HEK293 (cell line): ENCODE measurements at regions not wholly inside any gene's neighbourhood (a gene's known extent, or its start where the extent isn't known, plus 50 kb on each side); places are given as distances from the start of the nearest gene placed in this dataset.

Experiments
- CTCF ChIA-PET: fragments of 350-600 bp; formaldehyde crosslinking; extraction: SDS; loops from one replicate; lab custom pipeline; 2021; ENCODE audit warnings: antibody characterized with exemption; lab: Yijun Ruan, JAX
- POLR2A ChIA-PET: fragments of 300-600 bp; formaldehyde crosslinking; extraction: SDS; loops from one replicate; lab custom pipeline; 2020; ENCODE audit warnings: antibody characterized with exemption, inconsistent platforms; lab: Yijun Ruan, JAX
- H3K27ac ChIP-seq: fragments of 200-500 bp; sonication (Bioruptor generic); 2 replicates; pipeline ENCODE4 v1.5.1; 2014; ENCODE audit warnings: low read depth, low read length, control low read depth, inconsistent platforms; ENCODE audit errors: extremely low read depth
- H3K36me3 ChIP-seq, 2 experiments: fragments of 200-500 bp in 1 of 2; sonication (Bioruptor generic) in 1 of 2; 1 replicate in 1 of 2; 2 replicates in 1 of 2; pipeline ENCODE4 v1.5.1; 2014 to 2017; ENCODE audit warnings: inconsistent platforms in 2 of 2, low read length in 2 of 2; ENCODE audit not compliant: control insufficient read depth in 2 of 2, insufficient read depth in 1 of 2
- H3K4me1 ChIP-seq: fragments of 200-500 bp; sonication (Bioruptor generic); 2 replicates; pipeline ENCODE4 v1.5.1; 2014; ENCODE audit warnings: mild to moderate bottlenecking, low read length, inconsistent platforms; ENCODE audit not compliant: control insufficient read depth, insufficient read depth
- H3K4me3 ChIP-seq: 2 replicates; pipeline ENCODE4 v1.5.1; 2011; ENCODE audit warnings: low read depth, mild to moderate bottlenecking, control low read depth, low read length, moderate library complexity
- H3K9me3 ChIP-seq: fragments of 200-500 bp; sonication (Bioruptor generic); 2 replicates; pipeline ENCODE4 v1.5.1; 2014; ENCODE audit warnings: low read depth, low read length, inconsistent platforms; ENCODE audit not compliant: control insufficient read depth, insufficient read depth
- BCL11B ChIP-seq: fragments of 450-650 bp; formaldehyde crosslinking; IDR thresholded peaks from 2 replicates; pipeline ENCODE4 v1.5.1; 2016; ENCODE audit warnings: low read depth, missing biosample characterization, missing genetic modification characterization
- GFI1B ChIP-seq: fragments of 450-650 bp; formaldehyde crosslinking; IDR thresholded peaks from 2 replicates; pipeline ENCODE4 v1.5.1; 2016; ENCODE audit warnings: missing biosample characterization, missing genetic modification characterization
- GLI4 ChIP-seq: fragments of 450-650 bp; formaldehyde crosslinking; IDR thresholded peaks from 2 replicates; pipeline ENCODE4 v1.5.1; 2016; ENCODE audit warnings: missing biosample characterization, missing genetic modification characterization
- HOXD13 ChIP-seq: sonication (generic); formaldehyde crosslinking; IDR thresholded peaks from 2 replicates; pipeline ENCODE4 v1.8.0; 2022; ENCODE audit warnings: missing genetic modification reagents, borderline replicate concordance
- ZBTB21 ChIP-seq: fragments of 450-650 bp; formaldehyde crosslinking; IDR thresholded peaks from 2 replicates; pipeline ENCODE4 v1.5.1; 2017; ENCODE audit warnings: missing biosample characterization, missing genetic modification characterization
- ZFP69B ChIP-seq: fragments of 450-650 bp; formaldehyde crosslinking; IDR thresholded peaks from 2 replicates; pipeline ENCODE4 v1.5.1; 2016; ENCODE audit warnings: missing biosample characterization, missing genetic modification characterization
- ZNF121 ChIP-seq: fragments of 450-650 bp; formaldehyde crosslinking; IDR thresholded peaks from 2 replicates; pipeline ENCODE4 v1.5.1; 2016; ENCODE audit warnings: missing biosample characterization, missing genetic modification characterization
- ZNF132 ChIP-seq: fragments of 450-650 bp; formaldehyde crosslinking; IDR thresholded peaks from 2 replicates; pipeline ENCODE4 v1.5.1; 2017; ENCODE audit warnings: missing biosample characterization, missing genetic modification characterization, borderline replicate concordance
- ZNF175 ChIP-seq: fragments of 450-650 bp; formaldehyde crosslinking; IDR thresholded peaks from 2 replicates; pipeline ENCODE4 v1.5.1; 2016; ENCODE audit warnings: missing biosample characterization, missing genetic modification characterization
- ZNF184 ChIP-seq: fragments of 450-650 bp; IDR thresholded peaks from 2 replicates; pipeline ENCODE4 v1.5.1; 2018; ENCODE audit warnings: missing biosample characterization, mild to moderate bottlenecking, missing genetic modification characterization
- ZNF19 ChIP-seq: fragments of 450-650 bp; formaldehyde crosslinking; IDR thresholded peaks from 2 replicates; pipeline ENCODE4; 2016; ENCODE audit warnings: missing biosample characterization, missing genetic modification characterization, low read depth
- ZNF341 ChIP-seq: fragments of 450-650 bp; formaldehyde crosslinking; IDR thresholded peaks from 2 replicates; pipeline ENCODE4; 2016; ENCODE audit warnings: low read depth, missing biosample characterization, missing genetic modification characterization
- ZNF37A ChIP-seq: fragments of 450-650 bp; IDR thresholded peaks from 2 replicates; pipeline ENCODE4 v1.5.1; 2018; ENCODE audit warnings: missing biosample characterization, missing genetic modification characterization
- ZNF404 ChIP-seq: fragments of 450-650 bp; formaldehyde crosslinking; IDR thresholded peaks from 2 replicates; pipeline ENCODE4 v1.5.1; 2017; ENCODE audit warnings: missing biosample characterization, missing genetic modification characterization
- ZNF416 ChIP-seq: fragments of 450-650 bp; formaldehyde crosslinking; IDR thresholded peaks from 2 replicates; pipeline ENCODE4 v1.5.1; 2016; ENCODE audit warnings: missing biosample characterization, missing genetic modification characterization
- ZNF549 ChIP-seq: fragments of 450-650 bp; IDR thresholded peaks from 2 replicates; pipeline ENCODE4 v1.5.1; 2018; ENCODE audit warnings: missing biosample characterization, missing genetic modification characterization, mild to moderate bottlenecking, inconsistent platforms, moderate library complexity
- ZNF571 ChIP-seq: fragments of 450-650 bp; formaldehyde crosslinking; IDR thresholded peaks from 2 replicates; pipeline ENCODE4 v1.5.0; 2017; ENCODE audit warnings: missing biosample characterization, missing genetic modification characterization
- ZNF623 ChIP-seq: fragments of 450-650 bp; formaldehyde crosslinking; IDR thresholded peaks from 2 replicates; pipeline ENCODE4 v1.5.1; 2016; ENCODE audit warnings: missing biosample characterization, missing genetic modification characterization
- ZNF701 ChIP-seq: fragments of 450-650 bp; formaldehyde crosslinking; IDR thresholded peaks from 2 replicates; pipeline ENCODE4 v1.5.1; 2016; ENCODE audit warnings: missing biosample characterization, missing genetic modification characterization
- ZSCAN16 ChIP-seq: fragments of 450-650 bp; formaldehyde crosslinking; IDR thresholded peaks from 2 replicates; pipeline ENCODE4 v1.5.1; 2016; ENCODE audit warnings: missing biosample characterization, missing genetic modification characterization
- TF ChIP-seq, protein P1 (sequence below): fragments of 450-650 bp; formaldehyde crosslinking; optimal IDR thresholded peaks from 2 replicates; pipeline ENCODE3; 2016; ENCODE audit warnings: missing biosample characterization, mild to moderate bottlenecking, missing genetic modification characterization
- TF ChIP-seq, protein P2 (sequence below): fragments of 450-650 bp; formaldehyde crosslinking; IDR thresholded peaks from 2 replicates; pipeline ENCODE4 v1.5.1; 2016; ENCODE audit warnings: missing biosample characterization, missing genetic modification characterization
- TF ChIP-seq, protein P3 (sequence below): fragments of 450-650 bp; formaldehyde crosslinking; IDR thresholded peaks from 2 replicates; pipeline ENCODE4 v1.5.1; 2016; ENCODE audit warnings: missing biosample characterization, missing genetic modification characterization, low read depth
- TF ChIP-seq, protein P4 (sequence below): fragments of 450-650 bp; formaldehyde crosslinking; IDR thresholded peaks from 2 replicates; pipeline ENCODE4 v1.5.1; 2017; ENCODE audit warnings: missing biosample characterization, mild to moderate bottlenecking, missing genetic modification characterization, moderate library complexity
- TF ChIP-seq, protein P5 (sequence below): fragments of 450-650 bp; formaldehyde crosslinking; IDR thresholded peaks from 2 replicates; pipeline ENCODE4 v1.5.1; 2016; ENCODE audit warnings: missing biosample characterization, missing genetic modification characterization, borderline replicate concordance
- TF ChIP-seq, protein P6 (sequence below): fragments of 450-650 bp; formaldehyde crosslinking; IDR thresholded peaks from 2 replicates; pipeline ENCODE4 v1.5.1; 2016; ENCODE audit warnings: missing biosample characterization, missing genetic modification characterization

DNA sequence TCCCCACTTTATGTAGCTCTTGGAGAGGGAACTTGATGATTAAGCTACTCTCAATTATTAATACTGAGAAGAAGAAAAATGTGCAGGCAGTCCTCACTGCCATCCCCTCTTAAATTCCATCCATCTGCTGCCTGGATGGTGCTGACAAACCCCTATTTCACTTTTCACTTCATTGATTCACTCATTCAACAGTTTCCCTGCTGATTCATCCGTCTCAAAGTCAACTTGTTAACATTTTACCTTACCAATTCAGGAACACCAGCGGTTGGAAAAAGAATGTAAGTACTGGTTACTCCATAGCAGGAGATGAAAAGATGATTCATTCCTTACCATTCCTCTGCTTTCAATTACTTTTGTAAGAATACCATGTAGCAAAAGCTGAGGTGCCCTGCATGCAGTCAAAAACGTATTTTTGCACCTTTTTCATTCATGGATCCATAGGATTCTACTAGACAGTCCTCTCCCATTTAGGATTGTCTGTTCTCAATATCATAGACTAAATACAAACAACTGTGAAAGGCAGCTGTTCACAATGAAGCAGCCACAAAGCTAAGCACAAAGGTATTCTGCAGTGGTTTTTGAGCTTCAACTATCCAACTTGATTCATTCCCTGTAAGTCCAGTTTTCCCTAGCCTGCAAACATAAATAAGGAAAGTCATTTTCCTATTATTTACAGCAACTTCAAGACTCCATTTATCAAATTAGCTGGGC, 262.0 kb downstream of the MREG start:
- Histone ChIP-seq H3K27ac (no peak overlapping the region), H3K4me1 (no peaks in the 10 kb centered on the region), H3K4me3 (no peak overlapping the region), H3K36me3 (no peaks in the 10 kb centered on the region), H3K9me3 (no peaks in the 10 kb centered on the region)
- CTCF ChIA-PET = no interaction called here
- POLR2A ChIA-PET = no interaction called here
- TF ChIP-seq ZNF341 (no peak), ZNF184 (tag by site-specific recombination) (no peak), ZNF404 (tag by site-specific recombination) (no peak), ZNF37A (tag by site-specific recombination) (no peak), ZNF121 (tag by site-specific recombination) (no peak), ZBTB21 (tag by site-specific recombination) (no peak), ZSCAN16 (tag by site-specific recombination) (no peak), ZNF19 (tag by site-specific recombination) (no peak), ZNF416 (tag by site-specific recombination) (no peak), ZNF571 (tag by site-specific recombination) (no peak), BCL11B (tag by site-specific recombination) (no peak), HOXD13 (CRISPR knock-in tag) (no peak), ZNF175 (tag by site-specific recombination) (no peak), ZNF623 (tag by site-specific recombination) (no peak), ZFP69B (tag by site-specific recombination) (no peak)
- TF ChIP-seq, protein P1, sequence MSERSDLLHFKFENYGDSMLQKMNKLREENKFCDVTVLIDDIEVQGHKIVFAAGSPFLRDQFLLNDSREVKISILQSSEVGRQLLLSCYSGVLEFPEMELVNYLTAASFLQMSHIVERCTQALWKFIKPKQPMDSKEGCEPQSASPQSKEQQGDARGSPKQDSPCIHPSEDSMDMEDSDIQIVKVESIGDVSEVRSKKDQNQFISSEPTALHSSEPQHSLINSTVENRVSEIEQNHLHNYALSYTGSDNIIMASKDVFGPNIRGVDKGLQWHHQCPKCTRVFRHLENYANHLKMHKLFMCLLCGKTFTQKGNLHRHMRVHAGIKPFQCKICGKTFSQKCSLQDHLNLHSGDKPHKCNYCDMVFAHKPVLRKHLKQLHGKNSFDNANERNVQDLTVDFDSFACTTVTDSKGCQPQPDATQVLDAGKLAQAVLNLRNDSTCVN (tag by site-specific recombination) = no peak
- TF ChIP-seq, protein P2, sequence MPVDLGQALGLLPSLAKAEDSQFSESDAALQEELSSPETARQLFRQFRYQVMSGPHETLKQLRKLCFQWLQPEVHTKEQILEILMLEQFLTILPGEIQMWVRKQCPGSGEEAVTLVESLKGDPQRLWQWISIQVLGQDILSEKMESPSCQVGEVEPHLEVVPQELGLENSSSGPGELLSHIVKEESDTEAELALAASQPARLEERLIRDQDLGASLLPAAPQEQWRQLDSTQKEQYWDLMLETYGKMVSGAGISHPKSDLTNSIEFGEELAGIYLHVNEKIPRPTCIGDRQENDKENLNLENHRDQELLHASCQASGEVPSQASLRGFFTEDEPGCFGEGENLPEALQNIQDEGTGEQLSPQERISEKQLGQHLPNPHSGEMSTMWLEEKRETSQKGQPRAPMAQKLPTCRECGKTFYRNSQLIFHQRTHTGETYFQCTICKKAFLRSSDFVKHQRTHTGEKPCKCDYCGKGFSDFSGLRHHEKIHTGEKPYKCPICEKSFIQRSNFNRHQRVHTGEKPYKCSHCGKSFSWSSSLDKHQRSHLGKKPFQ = no peak
- TF ChIP-seq, protein P3, sequence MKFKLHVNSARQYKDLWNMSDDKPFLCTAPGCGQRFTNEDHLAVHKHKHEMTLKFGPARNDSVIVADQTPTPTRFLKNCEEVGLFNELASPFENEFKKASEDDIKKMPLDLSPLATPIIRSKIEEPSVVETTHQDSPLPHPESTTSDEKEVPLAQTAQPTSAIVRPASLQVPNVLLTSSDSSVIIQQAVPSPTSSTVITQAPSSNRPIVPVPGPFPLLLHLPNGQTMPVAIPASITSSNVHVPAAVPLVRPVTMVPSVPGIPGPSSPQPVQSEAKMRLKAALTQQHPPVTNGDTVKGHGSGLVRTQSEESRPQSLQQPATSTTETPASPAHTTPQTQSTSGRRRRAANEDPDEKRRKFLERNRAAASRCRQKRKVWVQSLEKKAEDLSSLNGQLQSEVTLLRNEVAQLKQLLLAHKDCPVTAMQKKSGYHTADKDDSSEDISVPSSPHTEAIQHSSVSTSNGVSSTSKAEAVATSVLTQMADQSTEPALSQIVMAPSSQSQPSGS (tag by site-specific recombination) = no peak

DNA sequence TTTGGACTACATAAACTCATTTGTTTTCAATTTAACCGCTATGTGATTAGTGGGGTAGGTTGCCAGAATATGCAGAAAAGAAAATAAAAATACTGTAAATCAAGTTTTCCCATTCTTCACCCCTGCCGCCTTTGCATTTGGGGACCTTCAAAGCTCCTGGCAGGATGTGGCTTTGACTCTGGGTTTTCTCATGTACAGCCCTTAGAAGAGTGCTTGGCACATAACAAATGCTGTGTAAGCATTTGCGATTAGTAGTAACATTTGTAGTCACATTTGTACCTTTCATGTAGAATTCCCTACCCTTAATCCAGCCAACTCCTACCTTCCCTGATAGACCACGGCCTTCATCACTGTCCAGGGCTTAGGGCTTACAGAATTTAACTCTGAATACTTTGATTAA, 262.6 kb downstream of the MREG start:
- POLR2A ChIA-PET = no interaction called here
- CTCF ChIA-PET = no interaction called here
- Histone ChIP-seq H3K9me3 (no peaks in the 10 kb centered on the region), H3K4me1 (no peaks in the 10 kb centered on the region), H3K4me3 (no peak overlapping the region), H3K36me3 (no peaks in the 10 kb centered on the region), H3K27ac (no peak overlapping the region)
- no peak for TF ChIP-seq GLI4 (tag by site-specific recombination)
- TF ChIP-seq, protein P4, sequence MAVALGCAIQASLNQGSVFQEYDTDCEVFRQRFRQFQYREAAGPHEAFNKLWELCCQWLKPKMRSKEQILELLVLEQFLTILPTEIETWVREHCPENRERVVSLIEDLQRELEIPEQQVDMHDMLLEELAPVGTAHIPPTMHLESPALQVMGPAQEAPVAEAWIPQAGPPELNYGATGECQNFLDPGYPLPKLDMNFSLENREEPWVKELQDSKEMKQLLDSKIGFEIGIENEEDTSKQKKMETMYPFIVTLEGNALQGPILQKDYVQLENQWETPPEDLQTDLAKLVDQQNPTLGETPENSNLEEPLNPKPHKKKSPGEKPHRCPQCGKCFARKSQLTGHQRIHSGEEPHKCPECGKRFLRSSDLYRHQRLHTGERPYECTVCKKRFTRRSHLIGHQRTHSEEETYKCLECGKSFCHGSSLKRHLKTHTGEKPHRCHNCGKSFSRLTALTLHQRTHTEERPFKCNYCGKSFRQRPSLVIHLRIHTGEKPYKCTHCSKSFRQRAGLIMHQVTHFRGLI = no peak
- TF ChIP-seq ZNF549 (tag by site-specific recombination) = no peak
- TF ChIP-seq ZNF701 (tag by site-specific recombination) = no peak
- no peak for TF ChIP-seq GFI1B
- TF ChIP-seq, protein P5, sequence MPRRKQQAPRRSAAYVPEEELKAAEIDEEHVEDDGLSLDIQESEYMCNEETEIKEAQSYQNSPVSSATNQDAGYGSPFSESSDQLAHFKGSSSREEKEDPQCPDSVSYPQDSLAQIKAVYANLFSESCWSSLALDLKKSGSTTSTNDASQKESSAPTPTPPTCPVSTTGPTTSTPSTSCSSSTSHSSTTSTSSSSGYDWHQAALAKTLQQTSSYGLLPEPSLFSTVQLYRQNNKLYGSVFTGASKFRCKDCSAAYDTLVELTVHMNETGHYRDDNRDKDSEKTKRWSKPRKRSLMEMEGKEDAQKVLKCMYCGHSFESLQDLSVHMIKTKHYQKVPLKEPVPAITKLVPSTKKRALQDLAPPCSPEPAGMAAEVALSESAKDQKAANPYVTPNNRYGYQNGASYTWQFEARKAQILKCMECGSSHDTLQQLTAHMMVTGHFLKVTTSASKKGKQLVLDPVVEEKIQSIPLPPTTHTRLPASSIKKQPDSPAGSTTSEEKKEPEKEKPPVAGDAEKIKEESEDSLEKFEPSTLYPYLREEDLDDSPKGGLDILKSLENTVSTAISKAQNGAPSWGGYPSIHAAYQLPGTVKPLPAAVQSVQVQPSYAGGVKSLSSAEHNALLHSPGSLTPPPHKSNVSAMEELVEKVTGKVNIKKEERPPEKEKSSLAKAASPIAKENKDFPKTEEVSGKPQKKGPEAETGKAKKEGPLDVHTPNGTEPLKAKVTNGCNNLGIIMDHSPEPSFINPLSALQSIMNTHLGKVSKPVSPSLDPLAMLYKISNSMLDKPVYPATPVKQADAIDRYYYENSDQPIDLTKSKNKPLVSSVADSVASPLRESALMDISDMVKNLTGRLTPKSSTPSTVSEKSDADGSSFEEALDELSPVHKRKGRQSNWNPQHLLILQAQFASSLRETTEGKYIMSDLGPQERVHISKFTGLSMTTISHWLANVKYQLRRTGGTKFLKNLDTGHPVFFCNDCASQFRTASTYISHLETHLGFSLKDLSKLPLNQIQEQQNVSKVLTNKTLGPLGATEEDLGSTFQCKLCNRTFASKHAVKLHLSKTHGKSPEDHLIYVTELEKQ (tag by site-specific recombination) = no peak
- no peak for TF ChIP-seq ZNF132
- TF ChIP-seq, protein P6, sequence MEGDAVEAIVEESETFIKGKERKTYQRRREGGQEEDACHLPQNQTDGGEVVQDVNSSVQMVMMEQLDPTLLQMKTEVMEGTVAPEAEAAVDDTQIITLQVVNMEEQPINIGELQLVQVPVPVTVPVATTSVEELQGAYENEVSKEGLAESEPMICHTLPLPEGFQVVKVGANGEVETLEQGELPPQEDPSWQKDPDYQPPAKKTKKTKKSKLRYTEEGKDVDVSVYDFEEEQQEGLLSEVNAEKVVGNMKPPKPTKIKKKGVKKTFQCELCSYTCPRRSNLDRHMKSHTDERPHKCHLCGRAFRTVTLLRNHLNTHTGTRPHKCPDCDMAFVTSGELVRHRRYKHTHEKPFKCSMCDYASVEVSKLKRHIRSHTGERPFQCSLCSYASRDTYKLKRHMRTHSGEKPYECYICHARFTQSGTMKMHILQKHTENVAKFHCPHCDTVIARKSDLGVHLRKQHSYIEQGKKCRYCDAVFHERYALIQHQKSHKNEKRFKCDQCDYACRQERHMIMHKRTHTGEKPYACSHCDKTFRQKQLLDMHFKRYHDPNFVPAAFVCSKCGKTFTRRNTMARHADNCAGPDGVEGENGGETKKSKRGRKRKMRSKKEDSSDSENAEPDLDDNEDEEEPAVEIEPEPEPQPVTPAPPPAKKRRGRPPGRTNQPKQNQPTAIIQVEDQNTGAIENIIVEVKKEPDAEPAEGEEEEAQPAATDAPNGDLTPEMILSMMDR (tag by site-specific recombination) = no peak
